ENCODE measurements at regions not wholly inside any gene's neighbourhood (a gene's known extent, or its start where the extent isn't known, plus 50 kb on each side); places are given as distances from the start of the nearest gene placed in this dataset.
"Not testable (repeated sequence)": the region's sequence is repeated elsewhere in the genome, so short reads cannot be mapped to it uniquely, and the experiment has no call there.

- intact Hi-C loops (cut with DNase I): no loop called here
- ATAC-seq (ENCODE audit: poor library complexity) (no peak), DNase-seq (no peak)
These were observed 140.2 kb upstream of the SGCD start for GRCh38 chr5:156186760-156187159.

- no peak for DNase-seq
- intact Hi-C loops (cut with DNase I): no loop called here
- ATAC-seq (ENCODE audit: poor library complexity): no peak
These were observed 138.9 kb upstream of the SGCD start for GRCh38 chr5:156188016-156188415.

GRCh38 chr5:156189628-156190027 lies 137.3 kb upstream of the SGCD start:
- DNase-seq (no peak), ATAC-seq (ENCODE audit: poor library complexity) (no peak)
- intact Hi-C loops (cut with DNase I): no loop called here

- ATAC-seq (ENCODE audit: poor library complexity) (no peak), DNase-seq (no peak)
- intact Hi-C loops (cut with DNase I): no loop called here
These were observed 135.4 kb upstream of the SGCD start for GRCh38 chr5:156191547-156191946.

- no peak for ATAC-seq (ENCODE audit: poor library complexity)
- intact Hi-C loops (cut with DNase I): no loop called here
- DNase-seq: no peak
These were observed 129.8 kb upstream of the SGCD start for GRCh38 chr5:156197042-156197635.

- ATAC-seq (ENCODE audit: poor library complexity): no peak
- intact Hi-C loops (cut with DNase I): no loop called here
- no peak for DNase-seq
These were observed 127.9 kb upstream of the SGCD start for GRCh38 chr5:156199045-156199444.

- no peak for DNase-seq
- intact Hi-C loops (cut with DNase I): no loop called here
- no peak for ATAC-seq (ENCODE audit: poor library complexity)
These were observed 125.8 kb upstream of the SGCD start for GRCh38 chr5:156200938-156201787.

GRCh38 chr5:156201788-156202403 lies 125.1 kb upstream of the SGCD start:
- no peak for DNase-seq

GRCh38 chr5:156208271-156208670 lies 118.7 kb upstream of the SGCD start:
- intact Hi-C loops (cut with DNase I): no loop called here
- ATAC-seq (ENCODE audit: poor library complexity) (no peak), DNase-seq (no peak)

More at GRCh38 chr5:156201788-156202403, 125.1 kb upstream of the SGCD start:
- intact Hi-C loops (cut with DNase I): no loop called here
- peak; percentile 46 for ATAC-seq (ENCODE audit: poor library complexity)

GRCh38 chr5:156218367-156219158 lies 108.4 kb upstream of the SGCD start:
- DNase-seq (no peak), ATAC-seq (ENCODE audit: poor library complexity) (no peak)
- intact Hi-C loops (cut with DNase I): no loop called here

GRCh38 chr5:156219483-156220005 lies 107.4 kb upstream of the SGCD start:
- intact Hi-C loops (cut with DNase I): no loop called here
- ATAC-seq (ENCODE audit: poor library complexity) (peak; percentile 93), DNase-seq (no peak)

- DNase-seq: no peak
- intact Hi-C loops (cut with DNase I): no loop called here
- no peak for ATAC-seq (ENCODE audit: poor library complexity)
These were observed 105.1 kb upstream of the SGCD start for GRCh38 chr5:156221816-156222215.

- intact Hi-C loops (cut with DNase I): no loop called here
- DNase-seq (no peak), ATAC-seq (ENCODE audit: poor library complexity) (no peak)
These were observed 103.4 kb upstream of the SGCD start for GRCh38 chr5:156223547-156223946.

- ATAC-seq (ENCODE audit: poor library complexity); intact Hi-C loops (cut with DNase I); DNase-seq: not testable (repeated sequence)
These were observed 100.5 kb upstream of the SGCD start for GRCh38 chr5:156226485-156226884.

- DNase-seq (no peak), ATAC-seq (ENCODE audit: poor library complexity) (no peak)
- intact Hi-C loops (cut with DNase I): no loop called here
These were observed 96.1 kb upstream of the SGCD start for GRCh38 chr5:156230887-156231286.

GRCh38 chr5:156232251-156232869 lies 94.6 kb upstream of the SGCD start:
- intact Hi-C loops (cut with DNase I): no loop called here
- no peak for DNase-seq
- no peak for ATAC-seq (ENCODE audit: poor library complexity)

- intact Hi-C loops (cut with DNase I): no loop called here
- DNase-seq: no peak
- no peak for ATAC-seq (ENCODE audit: poor library complexity)
These were observed 89.6 kb upstream of the SGCD start for GRCh38 chr5:156237361-156237760.

GRCh38 chr5:156239800-156240199 lies 87.2 kb upstream of the SGCD start:
- intact Hi-C loops (cut with DNase I): no loop called here
- no peak for DNase-seq
- ATAC-seq (ENCODE audit: poor library complexity): no peak

- intact Hi-C loops (cut with DNase I): no loop called here
- ATAC-seq (ENCODE audit: poor library complexity) (no peak), DNase-seq (no peak)
These were observed 86.5 kb upstream of the SGCD start for GRCh38 chr5:156240414-156240813.
